OCI-LY7 (cell line): ENCODE measurements at regions not wholly inside any gene's neighbourhood (a gene's known extent, or its start where the extent isn't known, plus 50 kb on each side); places are given as distances from the start of the nearest gene placed in this dataset.

ENCODE experiments used
- BruUV-seq: library from RNA; stranded (reverse); fragments of 400-500 nt; replicated peaks from 2 replicates; lab custom pipeline; 2021; lab: Mats Ljungman, UMichigan
- CTCF ChIA-PET: fragments of 300-600 bp; sonication (Branson Sonifier 250); formaldehyde crosslinking; loops from one replicate; lab custom pipeline; 2022; ENCODE audit warnings: antibody characterized with exemption; ENCODE audit not compliant: unreplicated experiment; lab: Charles Lee
- POLR2A ChIA-PET: fragments of 300-600 bp; sonication (Branson Sonifier 250); formaldehyde crosslinking; loops from one replicate; lab custom pipeline; 2022; ENCODE audit warnings: antibody characterized with exemption; lab: Charles Lee
- DNase-seq: peaks from one replicate; pipeline ENCODE4 v3.0.0-alpha.2; 2015; ENCODE audit warnings: low spot score
- H2AFZ ChIP-seq: fragments of 200-600 bp; sonication (generic), shearing (Covaris generic); 2 replicates; pipeline ENCODE4 v1.6.1; 2014; ENCODE audit warnings: mild to moderate bottlenecking, antibody characterized with exemption, low read length, moderate library complexity
- H3K27ac ChIP-seq: fragments of 200-600 bp; sonication (generic); 2 replicates; pipeline ENCODE4 v1.5.1; 2014; ENCODE audit warnings: mixed run types, low read depth, mild to moderate bottlenecking, moderate library complexity, low read length, inconsistent platforms; ENCODE audit not compliant: poor library complexity, severe bottlenecking
- H3K36me3 ChIP-seq: fragments of 200-600 bp; sonication (generic); 2 replicates; pipeline ENCODE4 v1.6.1; 2014; ENCODE audit warnings: mild to moderate bottlenecking, antibody characterized with exemption, low read length, moderate library complexity, mixed read lengths; ENCODE audit not compliant: insufficient read depth
- H3K4me1 ChIP-seq: fragments of 200-600 bp; sonication (generic); 2 replicates; pipeline ENCODE4 v1.5.1; 2014; ENCODE audit warnings: mild to moderate bottlenecking, low read length; ENCODE audit not compliant: insufficient read depth, poor library complexity, severe bottlenecking
- H3K4me2 ChIP-seq: fragments of 200-600 bp; sonication (generic); 2 replicates; pipeline ENCODE4 v1.6.1; 2014; ENCODE audit warnings: mild to moderate bottlenecking, low read length
- H3K4me3 ChIP-seq: fragments of 200-600 bp; sonication (generic); 2 replicates; pipeline ENCODE4 v1.5.1; 2014; ENCODE audit warnings: mild to moderate bottlenecking, low read depth, low read length; ENCODE audit not compliant: poor library complexity, severe bottlenecking
- H3K79me2 ChIP-seq: fragments of 200-600 bp; sonication (generic); 2 replicates; pipeline ENCODE4 v1.6.1; 2016; ENCODE audit warnings: low read depth, mild to moderate bottlenecking, low read length, moderate library complexity, mixed read lengths; ENCODE audit not compliant: insufficient read depth
- H3K9me2 ChIP-seq: fragments of 200-600 bp; sonication (generic); 2 replicates; pipeline ENCODE4 v1.6.1; 2016; ENCODE audit warnings: mild to moderate bottlenecking, low read length, mixed read lengths; ENCODE audit not compliant: insufficient read depth
- H3K9me3 ChIP-seq: fragments of 200-600 bp; sonication (generic); 2 replicates; pipeline ENCODE4 v1.6.1; 2014; ENCODE audit warnings: mild to moderate bottlenecking, mixed run types, low read length, mixed read lengths
- H4K20me1 ChIP-seq: fragments of 200-600 bp; sonication (generic); 2 replicates; pipeline ENCODE4 v1.6.1; 2014; ENCODE audit warnings: mild to moderate bottlenecking, antibody characterized with exemption, low read length, moderate library complexity, mixed read lengths; ENCODE audit not compliant: insufficient read depth
- EZH2phosphoT487 ChIP-seq: fragments of 200-600 bp; sonication (generic); IDR thresholded peaks from 2 replicates; pipeline ENCODE4 v1.6.1; 2018; ENCODE audit warnings: low read depth, borderline replicate concordance, mild to moderate bottlenecking, mixed run types, antibody characterized with exemption, low read length, moderate library complexity, mixed read lengths
- intact Hi-C: fragments of 100-400 bp; cut with micrococcal nuclease; formaldehyde crosslinking; loops from one replicate; pipeline ENCODE4 v1.10.0; 2022; ENCODE audit not compliant: unreplicated experiment
- TF ChIP-seq, protein P1 (sequence below): fragments of 200-600 bp; sonication (generic); conservative IDR thresholded peaks from 2 replicates; pipeline ENCODE4 v1.5.1; 2014; ENCODE audit warnings: mild to moderate bottlenecking, antibody characterized with exemption, low read length, moderate library complexity, mixed read lengths

DNA sequence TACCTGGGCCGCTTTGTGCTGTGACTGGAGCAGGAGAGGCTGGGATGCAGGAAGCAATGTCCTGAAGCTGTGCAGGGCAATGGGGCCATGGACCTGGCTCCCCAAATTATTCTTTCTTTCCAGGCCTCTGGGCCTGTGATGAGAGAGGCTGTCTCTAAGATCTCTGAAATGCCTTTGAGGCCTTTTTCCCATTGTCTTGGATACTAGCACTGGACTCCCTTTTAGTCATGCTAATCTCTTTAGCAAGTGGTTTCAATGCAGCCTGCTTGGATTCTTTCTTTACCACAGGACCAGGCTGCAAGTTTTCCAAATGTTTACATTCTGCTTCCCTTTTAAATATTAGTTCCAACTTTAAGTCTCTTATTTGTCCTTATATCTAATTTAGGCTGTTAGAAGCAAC is 64.8 kb upstream of the SGO1 start:
- Histone ChIP-seq H3K4me2 (no peak overlapping the region), H3K9me3 (no peaks in the 10 kb centered on the region), H3K27ac (no peak overlapping the region), H2AFZ (no peak overlapping the region), H3K4me1 (no peaks in the 10 kb centered on the region), H3K4me3 (no peak overlapping the region), H3K9me2 (no peaks in the 10 kb centered on the region), H4K20me1 (no peaks in the 10 kb centered on the region), H3K36me3 (no peaks in the 10 kb centered on the region), H3K79me2 (no peaks in the 10 kb centered on the region)
- ChIA-PET POLR2A (no interaction called here), CTCF (no interaction called here)
- intact Hi-C loops, result no loop called here
- TF ChIP-seq, protein P1, sequence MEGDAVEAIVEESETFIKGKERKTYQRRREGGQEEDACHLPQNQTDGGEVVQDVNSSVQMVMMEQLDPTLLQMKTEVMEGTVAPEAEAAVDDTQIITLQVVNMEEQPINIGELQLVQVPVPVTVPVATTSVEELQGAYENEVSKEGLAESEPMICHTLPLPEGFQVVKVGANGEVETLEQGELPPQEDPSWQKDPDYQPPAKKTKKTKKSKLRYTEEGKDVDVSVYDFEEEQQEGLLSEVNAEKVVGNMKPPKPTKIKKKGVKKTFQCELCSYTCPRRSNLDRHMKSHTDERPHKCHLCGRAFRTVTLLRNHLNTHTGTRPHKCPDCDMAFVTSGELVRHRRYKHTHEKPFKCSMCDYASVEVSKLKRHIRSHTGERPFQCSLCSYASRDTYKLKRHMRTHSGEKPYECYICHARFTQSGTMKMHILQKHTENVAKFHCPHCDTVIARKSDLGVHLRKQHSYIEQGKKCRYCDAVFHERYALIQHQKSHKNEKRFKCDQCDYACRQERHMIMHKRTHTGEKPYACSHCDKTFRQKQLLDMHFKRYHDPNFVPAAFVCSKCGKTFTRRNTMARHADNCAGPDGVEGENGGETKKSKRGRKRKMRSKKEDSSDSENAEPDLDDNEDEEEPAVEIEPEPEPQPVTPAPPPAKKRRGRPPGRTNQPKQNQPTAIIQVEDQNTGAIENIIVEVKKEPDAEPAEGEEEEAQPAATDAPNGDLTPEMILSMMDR, result no peak
- TF ChIP-seq EZH2phosphoT487, result no peak
- no peak for DNase-seq
- no TSS peak for BruUV-seq

DNA sequence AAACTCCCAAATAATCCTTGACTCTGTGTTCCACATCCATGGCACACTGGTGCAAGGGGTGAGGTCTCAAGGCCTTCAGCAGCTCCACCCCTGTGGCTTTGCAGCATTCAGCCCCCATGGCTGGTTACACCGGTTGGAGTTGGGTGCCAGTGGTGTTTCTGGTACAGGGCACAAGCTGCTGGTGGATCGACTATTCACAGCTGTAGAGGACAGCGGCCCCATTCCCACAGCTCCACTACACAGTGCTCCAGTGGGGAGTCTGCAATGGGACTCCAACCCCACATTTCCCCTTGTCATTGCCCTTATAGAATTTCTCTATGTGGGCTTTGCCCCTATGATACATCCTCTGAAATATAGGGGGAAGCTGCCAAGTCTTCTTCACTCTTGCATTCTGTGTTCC is 64.3 kb upstream of the SGO1 start:
- Histone ChIP-seq H3K4me2 (no peak overlapping the region), H3K27ac (no peak overlapping the region), H3K79me2 (no peaks in the 10 kb centered on the region), H3K4me1 (no peaks in the 10 kb centered on the region), H3K9me3 (no peaks in the 10 kb centered on the region), H4K20me1 (no peaks in the 10 kb centered on the region), H3K4me3 (no peak overlapping the region), H3K9me2 (no peaks in the 10 kb centered on the region), H3K36me3 (no peaks in the 10 kb centered on the region), H2AFZ (no peak overlapping the region)
- TF ChIP-seq, protein P1, result no peak
- TF ChIP-seq EZH2phosphoT487, result no peak
- no TSS peak for BruUV-seq
- CTCF ChIA-PET, result no interaction called here
- intact Hi-C loops, result no loop called here
- DNase-seq, result no peak
- POLR2A ChIA-PET, result no interaction called here

DNA sequence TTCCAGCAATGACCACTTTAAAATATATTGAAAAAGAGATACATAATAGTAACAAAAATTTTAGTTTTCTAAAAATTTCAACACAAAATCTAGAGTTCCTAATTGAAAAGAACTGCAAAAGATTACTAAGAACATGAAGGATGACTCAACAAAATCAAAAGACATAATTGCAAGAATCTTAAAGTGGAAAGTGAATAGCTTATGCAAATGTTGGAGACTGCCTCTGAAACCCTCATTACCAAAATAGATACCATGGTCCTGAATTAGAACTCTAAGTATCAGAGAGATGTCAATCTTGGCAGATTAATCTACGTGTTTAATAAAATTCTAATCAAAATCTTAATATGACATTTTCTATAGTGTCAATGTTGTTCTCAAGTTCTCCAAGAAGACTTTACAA is 60.7 kb upstream of the SGO1 start:
- DNase-seq, result no peak

More for the DNA sequence above, 60.7 kb upstream of the SGO1 start:
- Histone ChIP-seq H3K4me1 (no peaks in the 10 kb centered on the region), H4K20me1 (no peaks in the 10 kb centered on the region), H3K9me2 (no peaks in the 10 kb centered on the region), H3K79me2 (no peaks in the 10 kb centered on the region), H2AFZ (no peak overlapping the region), H3K9me3 (no peaks in the 10 kb centered on the region), H3K36me3 (no peaks in the 10 kb centered on the region), H3K4me2 (no peak overlapping the region), H3K27ac (no peak overlapping the region), H3K4me3 (no peak overlapping the region)
- BruUV-seq, result no TSS peak
- CTCF ChIA-PET, result no interaction called here
- TF ChIP-seq, protein P1, result no peak
- TF ChIP-seq EZH2phosphoT487, result no peak
- intact Hi-C loops, result no loop called here
- POLR2A ChIA-PET, result no interaction called here
